Amniotic epithelial cell (primary cell): ENCODE measurements at regions not wholly inside any gene's neighbourhood (a gene's known extent, or its start where the extent isn't known, plus 50 kb on each side); places are given as distances from the start of the nearest gene placed in this dataset.

ENCODE experiments used
- DNase-seq: peaks from one replicate; pipeline ENCODE4 v3.0.0-alpha.2; 2010; ENCODE audit warnings: low read depth

- DNase-seq: no peak
Observed at GRCh38 chr3:180538493-180538892, 63.5 kb upstream of the TTC14 start.

DNA sequence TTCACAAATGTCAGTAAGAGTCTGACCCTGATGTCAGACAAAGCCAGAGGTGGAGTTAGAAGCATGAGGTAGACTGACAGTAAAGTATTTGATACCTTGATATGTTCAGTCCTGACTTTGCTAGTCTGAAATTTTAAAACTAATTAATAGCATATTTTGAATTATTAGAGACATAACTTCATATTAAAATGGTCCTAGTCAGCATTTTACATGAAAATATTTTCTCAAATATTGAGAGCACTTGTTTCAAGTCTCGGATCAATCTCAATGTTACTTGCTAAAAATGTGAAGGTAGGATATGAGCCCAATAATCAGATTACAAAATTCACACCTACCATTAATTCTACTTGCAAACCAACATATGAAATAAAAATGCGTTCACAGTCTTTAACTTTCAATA is 58.1 kb upstream of the TTC14 start:
- no peak for DNase-seq

DNA sequence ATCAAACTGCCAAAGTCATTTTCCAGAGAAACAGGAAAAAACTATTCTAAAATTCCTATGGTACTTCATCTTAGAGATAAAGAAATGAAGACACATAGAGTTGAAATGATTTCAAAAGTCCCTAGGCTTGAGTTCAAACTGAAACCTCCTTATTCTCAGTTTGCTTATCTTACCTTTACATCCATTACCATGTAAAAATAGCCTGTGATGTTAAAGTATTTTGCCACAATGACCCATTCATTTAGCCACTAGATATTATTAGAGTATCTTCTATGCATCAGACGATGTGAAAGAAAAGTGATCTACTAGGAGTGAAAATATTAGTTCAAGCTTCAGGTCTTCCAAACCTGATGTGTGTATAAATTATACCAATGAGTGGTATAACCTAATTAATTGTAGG is 55.1 kb upstream of the TTC14 start:
- no peak for DNase-seq

DNA sequence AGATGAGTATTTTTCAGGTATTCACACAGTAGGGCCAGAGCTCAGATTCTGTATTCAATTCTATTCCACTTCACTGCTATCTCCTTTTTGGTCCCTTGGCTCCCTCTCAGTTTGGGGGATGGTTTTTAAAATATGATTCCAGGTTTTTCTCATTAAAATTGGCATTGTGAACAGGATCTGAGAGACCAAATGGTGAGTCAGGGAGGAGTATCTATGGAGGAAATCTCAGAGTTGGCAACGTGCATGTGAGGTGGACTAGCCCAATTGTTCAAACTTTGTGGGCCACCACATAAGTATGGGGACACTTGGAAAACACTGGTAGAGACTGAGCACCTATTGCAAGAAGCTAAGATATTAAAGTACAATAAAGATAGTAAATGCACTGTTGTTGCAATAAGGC is 53.9 kb upstream of the TTC14 start:
- DNase-seq: no peak
